HepG2 (cell line): ENCODE measurements at regions not wholly inside any gene's neighbourhood (a gene's known extent, or its start where the extent isn't known, plus 50 kb on each side); places are given as distances from the start of the nearest gene placed in this dataset.

Experiments
- ADNP ChIP-seq: sonication (generic); formaldehyde crosslinking; IDR thresholded peaks from 2 replicates; pipeline ENCODE4 v1.4.0; 2020; ENCODE audit warnings: missing genetic modification reagents
- ARNT2 ChIP-seq: sonication (generic); formaldehyde crosslinking; IDR thresholded peaks from 2 replicates; pipeline ENCODE4 v1.8.0; 2022; ENCODE audit warnings: mild to moderate bottlenecking, low read depth, missing genetic modification reagents, moderate library complexity
- CREB1 ChIP-seq, 2 experiments: fragments of 450-650 bp in 1 of 2; IDR thresholded peaks; 2 replicates each; pipeline ENCODE4 v1.6.1; 2016 to 2017; ENCODE audit warnings: control low read depth in 1 of 2, mild to moderate bottlenecking in 1 of 2, missing compliant biosample characterization in 1 of 2, missing genetic modification characterization in 1 of 2
- KDM2A ChIP-seq: sonication (generic); formaldehyde crosslinking; IDR thresholded peaks from 2 replicates; pipeline ENCODE4 v1.4.0; 2020; ENCODE audit warnings: low read depth, missing genetic modification reagents, borderline replicate concordance
- KDM6A ChIP-seq: IDR thresholded peaks from 2 replicates; pipeline ENCODE4 v1.6.1; 2016; ENCODE audit warnings: low read depth
- MATR3 ChIP-seq: sonication (generic); formaldehyde crosslinking; IDR thresholded peaks from 2 replicates; pipeline ENCODE4 v1.4.0; 2020; ENCODE audit warnings: missing genetic modification reagents
- NR0B2 ChIP-seq: sonication (generic); formaldehyde crosslinking; IDR thresholded peaks from 2 replicates; pipeline ENCODE4 v1.4.0; 2020; ENCODE audit warnings: mild to moderate bottlenecking, missing genetic modification reagents
- NR1H2 ChIP-seq: sonication (generic); formaldehyde crosslinking; IDR thresholded peaks from 2 replicates; pipeline ENCODE4 v1.8.1; 2022; ENCODE audit warnings: low read depth, missing genetic modification reagents, borderline replicate concordance
- PPARG ChIP-seq: conservative IDR thresholded peaks from 2 replicates; pipeline ENCODE4 v1.6.1; 2016; ENCODE audit warnings: missing biosample characterization, missing genetic modification reagents
- SMARCE1 ChIP-seq: fragments of 450-650 bp; IDR thresholded peaks from 2 replicates; pipeline ENCODE4 v1.6.1; 2017; ENCODE audit warnings: borderline replicate concordance
- SNRNP70 ChIP-seq: fragments of 200-400 bp; formaldehyde crosslinking; IDR thresholded peaks from 2 replicates; pipeline ENCODE4 v1.6.1; 2017; ENCODE audit warnings: mild to moderate bottlenecking, low read depth, low read length, moderate library complexity
- TCF7L2 ChIP-seq: IDR thresholded peaks from 2 replicates; pipeline ENCODE4 v1.6.1; 2011; ENCODE audit warnings: mild to moderate bottlenecking, low read depth, low read length, moderate library complexity
- TFAP4 ChIP-seq: sonication (generic); IDR thresholded peaks from 2 replicates; pipeline ENCODE4 v1.6.1; 2016; ENCODE audit warnings: low read depth, borderline replicate concordance
- ZKSCAN5 ChIP-seq: sonication (generic); formaldehyde crosslinking; IDR thresholded peaks from 2 replicates; pipeline ENCODE4 v1.5.1; 2020; ENCODE audit warnings: mild to moderate bottlenecking, missing genetic modification reagents
- ZNF142 ChIP-seq: sonication (generic); formaldehyde crosslinking; IDR thresholded peaks from 2 replicates; pipeline ENCODE4 v1.4.0; 2020; ENCODE audit warnings: missing genetic modification reagents
- ZNF350 ChIP-seq: sonication (generic); formaldehyde crosslinking; IDR thresholded peaks from 2 replicates; pipeline ENCODE4 v1.4.0; 2020; ENCODE audit warnings: mild to moderate bottlenecking, low read depth, missing genetic modification reagents, borderline replicate concordance
- ZNF546 ChIP-seq: sonication (generic); formaldehyde crosslinking; conservative IDR thresholded peaks from 2 replicates; pipeline ENCODE4 v1.8.1; 2023; ENCODE audit warnings: mild to moderate bottlenecking, missing genetic modification reagents
- ZNF598 ChIP-seq: sonication (generic); formaldehyde crosslinking; IDR thresholded peaks from 2 replicates; pipeline ENCODE4 v1.5.1; 2020; ENCODE audit warnings: mild to moderate bottlenecking, missing genetic modification reagents, borderline replicate concordance
- ZNF615 ChIP-seq: sonication (generic); formaldehyde crosslinking; IDR thresholded peaks from 2 replicates; pipeline ENCODE4 v1.5.0; 2020; ENCODE audit warnings: mild to moderate bottlenecking, missing genetic modification reagents, borderline replicate concordance
- ZNF652 ChIP-seq: IDR thresholded peaks from 2 replicates; pipeline ENCODE4 v1.6.1; 2016; ENCODE audit warnings: low read depth, borderline replicate concordance
- ZNF747 ChIP-seq: sonication (generic); formaldehyde crosslinking; IDR thresholded peaks from 2 replicates; pipeline ENCODE4 v1.8.1; 2023; ENCODE audit warnings: missing genetic modification reagents, mild to moderate bottlenecking, borderline replicate concordance
- ZNF777 ChIP-seq: sonication (generic); formaldehyde crosslinking; IDR thresholded peaks from 2 replicates; pipeline ENCODE4 v1.4.0; 2020; ENCODE audit warnings: missing genetic modification reagents
- ZNF788 ChIP-seq: sonication (generic); formaldehyde crosslinking; IDR thresholded peaks from 2 replicates; pipeline ENCODE4 v1.5.0; 2020; ENCODE audit warnings: mild to moderate bottlenecking, missing genetic modification reagents, borderline replicate concordance
- ZNF790 ChIP-seq: sonication (generic); formaldehyde crosslinking; IDR thresholded peaks from 2 replicates; pipeline ENCODE4 v1.8.0; 2022; ENCODE audit warnings: missing genetic modification reagents, mild to moderate bottlenecking, borderline replicate concordance

- TF ChIP-seq NR1H2 (CRISPR knock-in tag) = no peak
- no peak for TF ChIP-seq SMARCE1
- TF ChIP-seq ZNF777 (CRISPR knock-in tag) = no peak
- no peak for TF ChIP-seq ZNF747 (CRISPR knock-in tag)
- no peak for TF ChIP-seq ZNF142 (CRISPR knock-in tag)
- TF ChIP-seq ADNP = peak; percentile 74; the same call in 1 of the 2 replicates
- TF ChIP-seq ZNF615 (CRISPR knock-in tag) = no peak
- TF ChIP-seq PPARG (CRISPR knock-in tag) = no peak
- no peak for TF ChIP-seq CREB1 (IDR thresholded peaks at IDR 0.05)
- no peak for TF ChIP-seq CREB1 (CRISPR knock-in tag; IDR thresholded peaks at IDR 0.05)
- TF ChIP-seq KDM2A (CRISPR knock-in tag) = peak; percentile 51; the same call in 1 of the 2 replicates
- TF ChIP-seq ARNT2 (CRISPR knock-in tag) = no peak
- TF ChIP-seq TFAP4 = peak; percentile 6; the same call in 1 of the 2 replicates
- no peak for TF ChIP-seq TCF7L2
- TF ChIP-seq ZNF598 (CRISPR knock-in tag) = peak; percentile 85; the same call in 1 of the 2 replicates
- TF ChIP-seq ZNF350 (CRISPR knock-in tag) = peak; percentile 76; the same call in 1 of the 2 replicates
- TF ChIP-seq KDM6A (CRISPR knock-in tag) = no peak
- TF ChIP-seq MATR3 (CRISPR knock-in tag) = no peak
- no peak for TF ChIP-seq ZNF652 (CRISPR knock-in tag)
- TF ChIP-seq ZKSCAN5 (CRISPR knock-in tag) = no peak
- TF ChIP-seq ZNF788 (CRISPR knock-in tag) = peak; percentile 52; the same call in 1 of the 2 replicates
- no peak for TF ChIP-seq SNRNP70
- TF ChIP-seq ZNF546 (CRISPR knock-in tag) = no peak
- no peak for TF ChIP-seq NR0B2 (CRISPR knock-in tag)
- no peak for TF ChIP-seq ZNF790 (CRISPR knock-in tag)
These were observed 76.6 kb downstream of the CEBPB start (continued) for GRCh38 chr20:50267041-50267865.
